K562 (cell line): ENCODE measurements at regions not wholly inside any gene's neighbourhood (a gene's known extent, or its start where the extent isn't known, plus 50 kb on each side); places are given as distances from the start of the nearest gene placed in this dataset.

Source experiments
- ATAC-seq: fragments of 200-7000 bp; cut with Tn5 transposase; 3 replicates; pipeline ENCODE4 v1.9.1; 2020; ENCODE audit warnings: moderate library complexity
- BruUV-seq: library from RNA; stranded (reverse); fragments of 400-500 nt; replicated peaks from 2 replicates; lab custom pipeline; 2021; lab: Mats Ljungman, UMichigan
- CTCF ChIA-PET: fragments of 300-600 bp; formaldehyde crosslinking; extraction: SDS; loops from one replicate; lab custom pipeline; 2021; ENCODE audit warnings: low intra/inter-chr PET ratio; lab: Yijun Ruan, JAX
- POLR2A ChIA-PET: fragments of 300-600, 350-650 bp; sonication (Branson Sonifier 250); formaldehyde crosslinking; extraction: SDS; loops from one replicate; lab custom pipeline; 2021; ENCODE audit warnings: antibody characterized with exemption, inconsistent platforms; lab: Yijun Ruan, JAX
- DNase-seq, 4 experiments: peaks; one replicate each; pipeline versions ENCODE4 v3.0.0 to v3.0.0-alpha.2; 2011 to 2018; ENCODE audit warnings: low spot score in 3 of 4, mixed read lengths in 3 of 4; ENCODE audit errors: extremely low read depth in 1 of 4
- FAIRE-seq: peaks from 2 replicates; lab custom pipeline; 2011; peaks lifted over from hg19 to GRCh38; lab: Jason Lieb, UNC
- H2AFZ ChIP-seq: 2 replicates; pipeline ENCODE4 v1.6.0; 2011; ENCODE audit warnings: low read depth, low read length, control low read depth, inconsistent platforms
- H3K27ac ChIP-seq: fragments of 200-600 bp; 3 replicates; pipeline ENCODE4 v1.8.0; 2011; ENCODE audit warnings: low read depth, mild to moderate bottlenecking, control low read depth, inconsistent platforms, low read length, moderate library complexity, mixed read lengths; ENCODE audit errors: extremely low read depth
- H3K27me3 ChIP-seq, 2 experiments: fragments of 300-600 bp in 1 of 2; 2 replicates in 1 of 2; 3 replicates in 1 of 2; pipeline versions ENCODE4 v1.6.0 to v1.8.0; 2011; ENCODE audit warnings: inconsistent platforms in 2 of 2, low read length in 2 of 2, mild to moderate bottlenecking in 1 of 2, mixed read lengths in 1 of 2, moderate library complexity in 1 of 2; ENCODE audit not compliant: control insufficient read depth in 2 of 2, insufficient read depth in 2 of 2
- H3K36me3 ChIP-seq: fragments of 300-600 bp; 3 replicates; pipeline ENCODE4 v1.8.0; 2011; ENCODE audit warnings: mild to moderate bottlenecking, low read length, inconsistent platforms; ENCODE audit not compliant: control insufficient read depth, insufficient read depth
- H3K4me1 ChIP-seq, 2 experiments: fragments of 200-600 bp in 1 of 2; replicated peaks in 1 of 2; 2 replicates in 1 of 2; 3 replicates in 1 of 2; pipeline versions ENCODE4 v1.5.1 to v1.8.0; 2011; ENCODE audit warnings: inconsistent platforms in 2 of 2, low read length in 2 of 2, mild to moderate bottlenecking in 1 of 2, mixed read lengths in 1 of 2, moderate library complexity in 1 of 2; ENCODE audit not compliant: control insufficient read depth in 2 of 2, insufficient read depth in 2 of 2
- H3K4me2 ChIP-seq: 2 replicates; pipeline ENCODE4 v1.6.1; 2011; ENCODE audit warnings: low read length, control low read depth, inconsistent platforms, mixed read lengths; ENCODE audit not compliant: insufficient read depth
- H3K4me3 ChIP-seq: fragments of 200-600 bp; sonication (generic), shearing (Covaris generic); 2 replicates; pipeline ENCODE4 v1.5.1; 2016; ENCODE audit warnings: control low read depth, inconsistent platforms
- H3K79me2 ChIP-seq: fragments of 200-600 bp; 3 replicates; pipeline ENCODE4 v1.8.0; 2011; ENCODE audit warnings: low read length, inconsistent platforms; ENCODE audit not compliant: control insufficient read depth, insufficient read depth
- H3K9ac ChIP-seq, 2 experiments: 2 replicates each; pipeline versions ENCODE4 v1.6.0 to v1.6.1; 2011; ENCODE audit warnings: low read depth in 2 of 2, low read length in 2 of 2, control low read depth in 1 of 2, inconsistent platforms in 1 of 2, mild to moderate bottlenecking in 1 of 2, mixed read lengths in 1 of 2; ENCODE audit not compliant: insufficient read depth in 1 of 2
- H3K9me1 ChIP-seq: one replicate; pipeline ENCODE4 v1.6.0; 2011; ENCODE audit warnings: inconsistent platforms, mild to moderate bottlenecking, low read length, moderate library complexity; ENCODE audit not compliant: control insufficient read depth, insufficient read depth
- H3K9me3 ChIP-seq: replicated peaks from 2 replicates; pipeline ENCODE4 v1.5.1; 2011; ENCODE audit warnings: low read depth, low read length, inconsistent platforms; ENCODE audit not compliant: control insufficient read depth, insufficient read depth
- H4K20me1 ChIP-seq: replicated peaks from 2 replicates; pipeline ENCODE4 v1.6.1; 2011; ENCODE audit warnings: low read length, inconsistent platforms, mixed read lengths; ENCODE audit not compliant: control insufficient read depth, insufficient read depth
- CTBP1 ChIP-seq: fragments of 450-650 bp; IDR thresholded peaks from 2 replicates; pipeline ENCODE4 v1.6.1; 2016; ENCODE audit warnings: borderline replicate concordance
- EGR1 ChIP-seq: fragments of 450-650 bp; conservative IDR thresholded peaks from 2 replicates; pipeline ENCODE4 v1.6.1; 2017; ENCODE audit warnings: mild to moderate bottlenecking
- JUNB ChIP-seq: fragments of 450-650 bp; formaldehyde crosslinking; conservative IDR thresholded peaks from 2 replicates; pipeline ENCODE4 v1.4.0; 2020; ENCODE audit warnings: mild to moderate bottlenecking
- L3MBTL2 ChIP-seq: fragments of 450-650 bp; IDR thresholded peaks from 2 replicates; pipeline ENCODE4 v1.6.1; 2016; ENCODE audit warnings: mild to moderate bottlenecking, moderate library complexity
- MECOM ChIP-seq: fragments of 250-450 bp; sonication (Bioruptor Pico); IDR thresholded peaks from 2 replicates; pipeline ENCODE4 v1.8.0; 2022; ENCODE audit warnings: inconsistent platforms
- PTRF ChIP-seq: fragments of 450-650 bp; IDR thresholded peaks from 2 replicates; pipeline ENCODE4 v1.6.1; 2016; ENCODE audit warnings: mild to moderate bottlenecking, missing genetic modification characterization, missing compliant biosample characterization
- ZNF197 ChIP-seq: fragments of 200-800 bp; sonication (Bioruptor generic); IDR thresholded peaks from 2 replicates; pipeline ENCODE4 v1.6.1; 2016; ENCODE audit warnings: low read depth, missing genetic modification characterization, missing compliant biosample characterization
- ZNF431 ChIP-seq: sonication (generic); formaldehyde crosslinking; IDR thresholded peaks from 2 replicates; pipeline ENCODE4 v1.8.0; 2022; ENCODE audit warnings: mild to moderate bottlenecking, missing genetic modification reagents
- whole genome bisulfite sequencing: fragments of 100-300 bp; shearing (Covaris generic); methylation state at CpG from one replicate; pipeline ENCODE4 v1.1.6; 2016; ENCODE audit warnings: low coverage, mixed read lengths; ENCODE audit not compliant: insufficient coverage; ENCODE audit errors: missing lambda C conversion rate; 5-methylcytosine and 5-hydroxymethylcytosine counted together
- in situ Hi-C: fragments of 300-500 bp; cut with MboI; formaldehyde crosslinking; loops from 4 replicates; pipeline ENCODE4 v1.15.0; 2018; ENCODE audit warnings: inconsistent platforms, mixed read lengths
- intact Hi-C: fragments of 100-400 bp; cut with micrococcal nuclease; formaldehyde crosslinking; loops from 2 replicates; pipeline ENCODE4 v1.14.2; 2022
- TF ChIP-seq, protein P1 (sequence below), 3 experiments: fragments of 200-800 bp in 1 of 3; sonication (Bioruptor generic) in 1 of 3; sonication (generic) in 1 of 3; formaldehyde crosslinking in 1 of 3; IDR thresholded peaks; 2 replicates each; pipeline versions ENCODE4 v1.6.1 to v1.8.0; 2016 to 2022; ENCODE audit warnings: mild to moderate bottlenecking in 2 of 3, missing compliant biosample characterization in 2 of 3, missing genetic modification characterization in 2 of 3, missing genetic modification reagents in 1 of 3
- TF ChIP-seq, protein P2 (sequence below), 2 experiments: fragments of 200-800 bp in 1 of 2; sonication (Bioruptor generic) in 1 of 2; sonication (generic) in 1 of 2; formaldehyde crosslinking in 1 of 2; IDR thresholded peaks in 1 of 2; conservative IDR thresholded peaks in 1 of 2; 2 replicates each; pipeline versions ENCODE4 v1.5.0 to v1.6.1; 2016 to 2020; ENCODE audit warnings: missing compliant biosample characterization in 1 of 2, missing genetic modification characterization in 1 of 2, missing genetic modification reagents in 1 of 2
- TF ChIP-seq, protein P3 (sequence below): fragments of 200-800 bp; sonication (Bioruptor generic); IDR thresholded peaks from 2 replicates; pipeline ENCODE4 v1.6.1; 2017; ENCODE audit warnings: missing genetic modification characterization, missing compliant biosample characterization

GRCh38 chr5:89399548-89399947 lies 516.6 kb upstream of the MEF2C start:
- no peaks in the 10 kb centered on the region for H3K36me3 ChIP-seq
- no peak for DNase-seq
- POLR2A ChIA-PET: interaction anchor here (0.9 kb wide), 1 partner anchor 8 kb away, joined by 4 read pairs; no protein-coding TSS in a partner anchor
- H3K27ac ChIP-seq: no peak overlapping the region
- intact Hi-C loops (loop anchor here (5.0 kb wide), 1 partner anchor 122 kb away; no protein-coding TSS in a partner anchor), in situ Hi-C loops (no loop called here)
- no peak overlapping the region for H3K4me3 ChIP-seq
- 16% methylated on average over 1 of the region's 1 CpG for WGBS
- H3K9me3 ChIP-seq: no peaks in the 10 kb centered on the region
- CTCF ChIA-PET: no interaction called here
- ATAC-seq: no peak
- H4K20me1 ChIP-seq: no peaks in the 10 kb centered on the region
- H3K4me2 ChIP-seq: no peak overlapping the region
- TF ChIP-seq, protein P1, sequence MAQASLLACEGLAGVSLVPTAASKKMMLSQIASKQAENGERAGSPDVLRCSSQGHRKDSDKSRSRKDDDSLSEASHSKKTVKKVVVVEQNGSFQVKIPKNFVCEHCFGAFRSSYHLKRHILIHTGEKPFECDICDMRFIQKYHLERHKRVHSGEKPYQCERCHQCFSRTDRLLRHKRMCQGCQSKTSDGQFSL (CRISPR knock-in tag; IDR thresholded peaks at IDR 0.05): no peak
- TF ChIP-seq, protein P1 (tag; IDR thresholded peaks at IDR 0.05): no peak
- TF ChIP-seq EGR1 (0 out of 2 replicates have a peak, but pooled peaks have one; percentile 12), ZNF431 (no peak)
- peak overlapping the region; percentile 18; the same call in 1 of the 2 replicates for H2AFZ ChIP-seq
- no peaks in the 10 kb centered on the region for H3K9me1 ChIP-seq
- no peak overlapping the region for H3K9ac ChIP-seq
- FAIRE-seq: no peak
- peaks cover 0 to 19% of the 10 kb centered on the region in 2 experiments; a peak in 3 of 5 replicates for H3K4me1 ChIP-seq
- H3K27me3 ChIP-seq: no peaks in the 10 kb centered on the region
- no TSS peak for BruUV-seq
- H3K79me2 ChIP-seq: no peaks in the 10 kb centered on the region

DNA sequence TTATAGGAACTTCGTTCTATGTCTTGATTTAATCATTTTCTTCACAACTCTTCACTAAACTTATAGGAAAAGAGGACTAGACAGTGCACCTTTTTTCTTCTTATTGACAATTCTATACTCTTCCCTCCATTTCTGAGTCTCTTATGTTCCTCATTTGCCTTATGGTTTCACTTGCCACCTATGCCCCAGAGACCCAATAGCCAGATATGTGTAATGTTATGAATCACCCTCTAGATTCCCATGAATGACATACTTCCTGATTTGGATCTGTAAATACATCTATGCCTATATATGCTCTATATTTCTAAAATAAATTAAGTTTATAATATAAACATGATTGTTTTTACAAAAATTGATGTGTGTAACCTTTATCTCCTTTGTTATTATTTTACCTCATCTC lies 514.1 kb upstream of the MEF2C start:
- BruUV-seq: no TSS peak
- Histone ChIP-seq H3K36me3 (no peaks in the 10 kb centered on the region), H3K9ac (peak overlapping the region in 1 of 2 experiments; percentile 14; a peak in 1 of 4 replicates), H3K27me3 (no peaks in the 10 kb centered on the region), H2AFZ (peak overlapping the region; percentile 84), H4K20me1 (no peaks in the 10 kb centered on the region), H3K4me2 (peak overlapping the region; percentile 51; the same call in 1 of the 2 replicates), H3K79me2 (no peaks in the 10 kb centered on the region), H3K27ac (peak overlapping the region; percentile 69; the same call in 2 of the 3 replicates), H3K9me3 (no peaks in the 10 kb centered on the region), H3K9me1 (no peaks in the 10 kb centered on the region), H3K4me3 (no peak overlapping the region), H3K4me1 (peaks cover 0 to 19% of the 10 kb centered on the region in 2 experiments; a peak in 3 of 5 replicates)
- WGBS: 0% methylated on average over 1 of the region's 1 CpG
- ChIA-PET CTCF (no interaction called here), POLR2A (interaction anchor here (0.7 kb wide), 1 partner anchor 676 kb away, joined by 3 read pairs; no protein-coding TSS in a partner anchor)
- in situ Hi-C loops (no loop called here), intact Hi-C loops (loop anchor here (5.0 kb wide), 1 partner anchor 120 kb away; no protein-coding TSS in a partner anchor)
- FAIRE-seq (no peak), DNase-seq (no peak), ATAC-seq (peak; percentile 34; the same call in 1 of the 3 replicates)
- TF ChIP-seq JUNB (no peak), PTRF (tag) (no peak), L3MBTL2 (no peak), MECOM (CRISPR knock-in tag) (no peak), CTBP1 (no peak), ZNF197 (CRISPR knock-in tag) (no peak)
- TF ChIP-seq, protein P2, sequence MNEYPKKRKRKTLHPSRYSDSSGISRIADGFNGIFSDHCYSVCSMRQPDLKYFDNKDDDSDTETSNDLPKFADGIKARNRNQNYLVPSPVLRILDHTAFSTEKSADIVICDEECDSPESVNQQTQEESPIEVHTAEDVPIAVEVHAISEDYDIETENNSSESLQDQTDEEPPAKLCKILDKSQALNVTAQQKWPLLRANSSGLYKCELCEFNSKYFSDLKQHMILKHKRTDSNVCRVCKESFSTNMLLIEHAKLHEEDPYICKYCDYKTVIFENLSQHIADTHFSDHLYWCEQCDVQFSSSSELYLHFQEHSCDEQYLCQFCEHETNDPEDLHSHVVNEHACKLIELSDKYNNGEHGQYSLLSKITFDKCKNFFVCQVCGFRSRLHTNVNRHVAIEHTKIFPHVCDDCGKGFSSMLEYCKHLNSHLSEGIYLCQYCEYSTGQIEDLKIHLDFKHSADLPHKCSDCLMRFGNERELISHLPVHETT (CRISPR knock-in tag; conservative IDR thresholded peaks at IDR 0.05 in 1 of 2, IDR thresholded peaks at IDR 0.05 in 1 of 2): 0 out of 4 replicates have a peak, but pooled peaks of 1 of the 2 experiments have one; percentile 28
- TF ChIP-seq, protein P3, sequence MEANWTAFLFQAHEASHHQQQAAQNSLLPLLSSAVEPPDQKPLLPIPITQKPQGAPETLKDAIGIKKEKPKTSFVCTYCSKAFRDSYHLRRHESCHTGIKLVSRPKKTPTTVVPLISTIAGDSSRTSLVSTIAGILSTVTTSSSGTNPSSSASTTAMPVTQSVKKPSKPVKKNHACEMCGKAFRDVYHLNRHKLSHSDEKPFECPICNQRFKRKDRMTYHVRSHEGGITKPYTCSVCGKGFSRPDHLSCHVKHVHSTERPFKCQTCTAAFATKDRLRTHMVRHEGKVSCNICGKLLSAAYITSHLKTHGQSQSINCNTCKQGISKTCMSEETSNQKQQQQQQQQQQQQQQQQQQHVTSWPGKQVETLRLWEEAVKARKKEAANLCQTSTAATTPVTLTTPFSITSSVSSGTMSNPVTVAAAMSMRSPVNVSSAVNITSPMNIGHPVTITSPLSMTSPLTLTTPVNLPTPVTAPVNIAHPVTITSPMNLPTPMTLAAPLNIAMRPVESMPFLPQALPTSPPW: no peak
